ENCODE measurements at regions not wholly inside any gene's neighbourhood (a gene's known extent, or its start where the extent isn't known, plus 50 kb on each side); places are given as distances from the start of the nearest gene placed in this dataset.

DNA sequence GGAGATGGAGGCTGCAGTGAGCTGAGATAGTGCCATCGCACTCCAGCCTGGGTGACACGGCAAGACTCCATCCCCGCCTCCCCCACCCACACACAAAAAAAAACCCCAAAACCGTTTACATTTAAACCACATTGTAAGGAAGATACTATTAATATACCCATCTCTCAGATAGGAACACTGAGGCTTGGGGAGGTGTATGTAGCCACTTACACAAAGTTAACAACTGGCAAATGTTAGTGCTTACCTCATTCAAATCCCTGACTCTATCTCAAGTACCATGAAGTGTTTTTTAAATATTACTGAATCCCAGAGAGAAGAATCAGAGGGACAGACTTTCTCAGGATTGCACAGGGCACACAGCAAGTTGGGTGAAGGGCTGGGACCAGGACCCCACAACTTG lies 164.5 kb downstream of the MIAT start:
- TF ChIP-seq, protein P1, sequence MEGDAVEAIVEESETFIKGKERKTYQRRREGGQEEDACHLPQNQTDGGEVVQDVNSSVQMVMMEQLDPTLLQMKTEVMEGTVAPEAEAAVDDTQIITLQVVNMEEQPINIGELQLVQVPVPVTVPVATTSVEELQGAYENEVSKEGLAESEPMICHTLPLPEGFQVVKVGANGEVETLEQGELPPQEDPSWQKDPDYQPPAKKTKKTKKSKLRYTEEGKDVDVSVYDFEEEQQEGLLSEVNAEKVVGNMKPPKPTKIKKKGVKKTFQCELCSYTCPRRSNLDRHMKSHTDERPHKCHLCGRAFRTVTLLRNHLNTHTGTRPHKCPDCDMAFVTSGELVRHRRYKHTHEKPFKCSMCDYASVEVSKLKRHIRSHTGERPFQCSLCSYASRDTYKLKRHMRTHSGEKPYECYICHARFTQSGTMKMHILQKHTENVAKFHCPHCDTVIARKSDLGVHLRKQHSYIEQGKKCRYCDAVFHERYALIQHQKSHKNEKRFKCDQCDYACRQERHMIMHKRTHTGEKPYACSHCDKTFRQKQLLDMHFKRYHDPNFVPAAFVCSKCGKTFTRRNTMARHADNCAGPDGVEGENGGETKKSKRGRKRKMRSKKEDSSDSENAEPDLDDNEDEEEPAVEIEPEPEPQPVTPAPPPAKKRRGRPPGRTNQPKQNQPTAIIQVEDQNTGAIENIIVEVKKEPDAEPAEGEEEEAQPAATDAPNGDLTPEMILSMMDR (IDR thresholded peaks at IDR 0.05; ENCODE audit: insufficient read depth, low read depth, low read length) = no peak
- TF ChIP-seq EZH2 (IDR thresholded peaks at IDR 0.05; ENCODE audit: insufficient read depth, low read length) = no peak

Measured in astrocyte (in vitro differentiated cells and primary cell).